ENCODE measurements at regions not wholly inside any gene's neighbourhood (a gene's known extent, or its start where the extent isn't known, plus 50 kb on each side); places are given as distances from the start of the nearest gene placed in this dataset.

- Mint-ChIP-seq H3K4me1 (no peaks in the 10 kb centered on the region), H3K4me3 (no peak overlapping the region), H3K27me3 (peaks cover 3% of the 10 kb centered on the region), H3K27ac (no peak overlapping the region), H3K9me3 (no peaks in the 10 kb centered on the region), H3K36me3 (ENCODE audit: low read depth) (no peaks in the 10 kb centered on the region)
- no peak for DNase-seq
- no peak for ATAC-seq
These were observed 260.5 kb upstream of the ZMIZ1 start for GRCh38 chr10:78808286-78808685.

GRCh38 chr10:78808736-78809367 is 259.9 kb upstream of the ZMIZ1 start:
- ATAC-seq: no peak
- no peak overlapping the region for H3K4me3 Mint-ChIP-seq
- no peaks in the 10 kb centered on the region for H3K4me1 Mint-ChIP-seq
- H3K36me3 Mint-ChIP-seq (ENCODE audit: low read depth): no peaks in the 10 kb centered on the region
- H3K27ac Mint-ChIP-seq: no peak overlapping the region
- H3K9me3 Mint-ChIP-seq: no peaks in the 10 kb centered on the region
- DNase-seq: no peak
- H3K27me3 Mint-ChIP-seq: peaks cover under 1% of the 10 kb centered on the region

- ATAC-seq (no peak), DNase-seq (no peak)
- no peak overlapping the region for H3K27ac Mint-ChIP-seq
- no peaks in the 10 kb centered on the region for H3K36me3 Mint-ChIP-seq (ENCODE audit: low read depth)
- H3K27me3 Mint-ChIP-seq: no peaks in the 10 kb centered on the region
- H3K9me3 Mint-ChIP-seq: peaks cover 4% of the 10 kb centered on the region
- H3K4me3 Mint-ChIP-seq: no peak overlapping the region
- no peaks in the 10 kb centered on the region for H3K4me1 Mint-ChIP-seq
These were observed 257.6 kb upstream of the ZMIZ1 start for GRCh38 chr10:78811174-78811573.

GRCh38 chr10:78812571-78813318 is 256.0 kb upstream of the ZMIZ1 start:
- no peak for DNase-seq
- no peaks in the 10 kb centered on the region for H3K27me3 Mint-ChIP-seq
- ATAC-seq: no peak
- no peak overlapping the region for H3K4me3 Mint-ChIP-seq
- no peak overlapping the region for H3K27ac Mint-ChIP-seq
- peaks cover 4% of the 10 kb centered on the region for H3K9me3 Mint-ChIP-seq
- H3K36me3 Mint-ChIP-seq (ENCODE audit: low read depth): no peaks in the 10 kb centered on the region
- no peaks in the 10 kb centered on the region for H3K4me1 Mint-ChIP-seq

- DNase-seq (no peak), ATAC-seq (no peak)
- no peaks in the 10 kb centered on the region for H3K36me3 Mint-ChIP-seq (ENCODE audit: low read depth)
- H3K27me3 Mint-ChIP-seq: no peaks in the 10 kb centered on the region
- no peaks in the 10 kb centered on the region for H3K4me1 Mint-ChIP-seq
- H3K27ac Mint-ChIP-seq: no peak overlapping the region
- no peak overlapping the region for H3K4me3 Mint-ChIP-seq
- H3K9me3 Mint-ChIP-seq: peaks cover 4% of the 10 kb centered on the region
These were observed 255.2 kb upstream of the ZMIZ1 start for GRCh38 chr10:78813526-78813925.

DNA sequence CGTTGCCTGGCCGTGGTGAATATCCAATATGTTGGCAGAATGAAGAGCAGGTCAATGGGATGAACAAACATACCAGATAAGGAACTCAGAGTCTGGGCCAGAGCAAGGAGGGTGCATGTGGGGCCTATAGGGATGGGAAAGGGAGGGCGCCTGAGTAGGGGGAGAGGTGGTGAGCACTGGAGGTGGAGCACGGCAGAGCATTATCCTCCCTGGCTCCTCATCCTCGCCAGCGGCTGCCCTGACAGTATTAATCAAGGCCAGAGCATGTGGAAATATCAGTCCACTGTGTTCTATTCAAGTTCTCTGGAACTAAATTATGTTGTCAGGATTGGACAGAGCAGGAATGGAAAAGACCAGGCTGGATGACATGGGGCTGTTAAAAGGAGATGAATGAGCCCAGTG is 254.8 kb upstream of the ZMIZ1 start:
- H3K4me3 Mint-ChIP-seq: no peak overlapping the region
- peaks cover 4% of the 10 kb centered on the region for H3K9me3 Mint-ChIP-seq
- no peak for ATAC-seq
- no peaks in the 10 kb centered on the region for H3K27me3 Mint-ChIP-seq
- no peak overlapping the region for H3K27ac Mint-ChIP-seq
- no peaks in the 10 kb centered on the region for H3K36me3 Mint-ChIP-seq (ENCODE audit: low read depth)
- no peak for DNase-seq
- H3K4me1 Mint-ChIP-seq: no peaks in the 10 kb centered on the region

DNA sequence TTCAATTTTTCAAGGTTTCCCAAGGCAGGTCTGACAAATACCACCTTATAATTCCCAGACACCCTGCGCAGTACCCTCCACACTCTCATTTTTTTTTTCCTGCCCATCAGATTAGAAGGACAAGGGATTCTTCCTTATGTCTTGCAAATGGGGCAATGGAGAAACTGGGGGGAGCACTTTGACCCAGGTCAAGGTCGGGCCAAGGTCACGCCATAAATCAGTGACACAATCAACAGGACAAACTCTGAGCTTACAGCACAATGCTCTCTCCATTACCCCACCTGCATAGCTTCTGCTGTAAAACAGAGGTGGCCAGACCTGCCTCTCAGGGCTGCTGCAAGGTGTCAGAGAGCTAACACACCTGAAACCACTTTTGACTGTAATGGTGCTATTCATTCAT is 254.4 kb upstream of the ZMIZ1 start:
- Mint-ChIP-seq H3K4me3 (no peak overlapping the region), H3K4me1 (no peaks in the 10 kb centered on the region), H3K27ac (no peak overlapping the region), H3K36me3 (ENCODE audit: low read depth) (no peaks in the 10 kb centered on the region), H3K9me3 (peaks cover 4% of the 10 kb centered on the region), H3K27me3 (no peaks in the 10 kb centered on the region)
- ATAC-seq: no peak
- no peak for DNase-seq

GRCh38 chr10:78815702-78816334 is 252.9 kb upstream of the ZMIZ1 start:
- H3K27ac Mint-ChIP-seq: no peak overlapping the region
- H3K27me3 Mint-ChIP-seq: no peaks in the 10 kb centered on the region
- H3K36me3 Mint-ChIP-seq (ENCODE audit: low read depth): no peaks in the 10 kb centered on the region
- no peak overlapping the region for H3K4me3 Mint-ChIP-seq
- peaks cover 4% of the 10 kb centered on the region for H3K9me3 Mint-ChIP-seq
- DNase-seq (no peak), ATAC-seq (no peak)
- H3K4me1 Mint-ChIP-seq: no peaks in the 10 kb centered on the region

- H3K27me3 Mint-ChIP-seq: no peaks in the 10 kb centered on the region
- no peaks in the 10 kb centered on the region for H3K4me1 Mint-ChIP-seq
- H3K9me3 Mint-ChIP-seq: peaks cover 4% of the 10 kb centered on the region
- no peak for ATAC-seq
- no peak overlapping the region for H3K4me3 Mint-ChIP-seq
- no peak for DNase-seq
- no peak overlapping the region for H3K27ac Mint-ChIP-seq
- no peaks in the 10 kb centered on the region for H3K36me3 Mint-ChIP-seq (ENCODE audit: low read depth)
These were observed 251.4 kb upstream of the ZMIZ1 start for GRCh38 chr10:78817361-78817760.

- H3K9me3 Mint-ChIP-seq: peaks cover 4% of the 10 kb centered on the region
- no peaks in the 10 kb centered on the region for H3K4me1 Mint-ChIP-seq
- ATAC-seq (no peak), DNase-seq (no peak)
- H3K4me3 Mint-ChIP-seq: no peak overlapping the region
- no peaks in the 10 kb centered on the region for H3K36me3 Mint-ChIP-seq (ENCODE audit: low read depth)
- no peak overlapping the region for H3K27ac Mint-ChIP-seq
- H3K27me3 Mint-ChIP-seq: no peaks in the 10 kb centered on the region
These were observed 251.0 kb upstream of the ZMIZ1 start for GRCh38 chr10:78817804-78818203.

- Mint-ChIP-seq H3K27me3 (peaks cover 2% of the 10 kb centered on the region), H3K27ac (no peak overlapping the region)
These were observed 249.3 kb upstream of the ZMIZ1 start for GRCh38 chr10:78819361-78820006.

DNA sequence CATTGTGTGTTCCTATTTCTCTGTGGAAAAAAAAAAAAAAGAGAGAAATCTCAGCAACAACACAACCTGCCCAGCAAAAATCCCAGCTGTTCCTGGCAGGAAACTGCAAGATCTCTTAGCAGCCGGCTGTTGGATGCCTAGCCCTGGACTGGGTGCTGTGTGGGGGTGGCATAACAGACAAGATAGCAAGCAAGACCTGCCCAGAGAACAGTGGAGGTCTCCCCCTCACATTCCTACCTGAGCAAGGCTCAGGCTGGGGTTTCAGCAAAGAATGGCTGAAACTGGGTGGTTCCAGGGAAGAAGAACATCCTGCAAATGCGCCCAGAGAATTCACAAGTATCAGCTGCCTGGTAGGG is 248.8 kb upstream of the ZMIZ1 start:
- Mint-ChIP-seq H3K27me3 (peaks cover 2% of the 10 kb centered on the region), H3K4me1 (no peaks in the 10 kb centered on the region), H3K36me3 (ENCODE audit: low read depth) (no peaks in the 10 kb centered on the region), H3K27ac (no peak overlapping the region), H3K4me3 (no peak overlapping the region), H3K9me3 (peaks cover 4% of the 10 kb centered on the region)
- ATAC-seq (no peak), DNase-seq (no peak)

More at GRCh38 chr10:78819361-78820006, 249.3 kb upstream of the ZMIZ1 start:
- no peaks in the 10 kb centered on the region for H3K4me1 Mint-ChIP-seq
- no peak overlapping the region for H3K4me3 Mint-ChIP-seq
- DNase-seq: no peak
- peaks cover 4% of the 10 kb centered on the region for H3K9me3 Mint-ChIP-seq
- no peak for ATAC-seq
- no peaks in the 10 kb centered on the region for H3K36me3 Mint-ChIP-seq (ENCODE audit: low read depth)

DNA sequence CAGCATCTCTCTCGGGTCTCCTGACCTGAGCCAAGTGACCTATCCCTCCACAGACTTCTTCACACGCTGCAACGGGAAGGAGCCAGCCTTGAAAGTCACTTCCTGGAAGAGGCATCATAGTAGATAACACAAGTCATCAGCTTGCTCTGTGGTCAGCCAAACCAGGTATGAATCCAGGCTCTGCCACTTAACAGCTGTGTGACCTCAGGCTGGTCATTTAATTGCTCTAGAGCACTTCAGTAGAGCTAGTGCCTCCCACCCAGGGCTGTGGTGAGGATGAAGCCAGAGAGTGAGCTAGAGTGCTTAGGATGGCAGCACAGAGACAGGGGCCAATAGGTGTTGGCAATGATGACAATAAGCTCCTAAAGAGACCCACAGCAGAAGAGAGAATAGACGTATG is 247.7 kb upstream of the ZMIZ1 start:
- Mint-ChIP-seq H3K4me3 (no peak overlapping the region), H3K4me1 (no peaks in the 10 kb centered on the region), H3K27ac (no peak overlapping the region), H3K27me3 (peaks cover 2% of the 10 kb centered on the region), H3K36me3 (ENCODE audit: low read depth) (no peaks in the 10 kb centered on the region), H3K9me3 (no peaks in the 10 kb centered on the region)
- DNase-seq (no peak), ATAC-seq (no peak)

- Mint-ChIP-seq H3K9me3 (no peaks in the 10 kb centered on the region), H3K36me3 (ENCODE audit: low read depth) (no peaks in the 10 kb centered on the region), H3K4me1 (no peaks in the 10 kb centered on the region), H3K4me3 (no peak overlapping the region), H3K27ac (no peak overlapping the region), H3K27me3 (peaks cover 5% of the 10 kb centered on the region)
- DNase-seq: no peak
- no peak for ATAC-seq
These were observed 239.9 kb upstream of the ZMIZ1 start for GRCh38 chr10:78828647-78829539.

Measured in activated naive CD8-positive, alpha-beta T cell treated with anti-CD3 and anti-CD28 coated beads, Interleukin-2, amount 50 U/mL, for 24 hours (primary cell).